Stomach (tissue), 8 donors: ENCODE measurements at regions not wholly inside any gene's neighbourhood (a gene's known extent, or its start where the extent isn't known, plus 50 kb on each side); places are given as distances from the start of the nearest gene placed in this dataset.

Experiments used
- DNase-seq, 2 donors: peaks; one replicate each; pipeline versions ENCODE4 v3.0.0 to v3.0.0-alpha.2; 2013 to 2019
- H3K27ac ChIP-seq, 5 donors: fragments of 200-600 bp in 4 of 5; sonication (generic) in 4 of 5; one replicate each; pipeline ENCODE4 v1.5.1; 2013 to 2019; ENCODE audit warnings: mild to moderate bottlenecking in 1 of 5, moderate library complexity in 1 of 5
- H3K27me3 ChIP-seq, 3 donors: fragments of 200-600 bp; sonication (generic); one replicate each; pipeline ENCODE4 v1.5.1; 2017 to 2019; ENCODE audit warnings: mixed run types in 1 of 3
- H3K36me3 ChIP-seq, 4 donors: fragments of 200-600 bp; sonication (generic); 1 replicate in 3 of 4; 2 replicates in 1 of 4; pipeline ENCODE4 v1.5.1; 2016 to 2019
- H3K4me1 ChIP-seq, 4 donors: fragments of 200-600 bp; sonication (generic); one replicate each; pipeline ENCODE4 v1.5.1; 2016 to 2019
- H3K4me3 ChIP-seq, 4 donors: fragments of 200-600 bp; sonication (generic) in 3 of 4; one replicate each; pipeline ENCODE4 v1.5.1; 2016 to 2019; ENCODE audit warnings: mild to moderate bottlenecking in 1 of 4
- H3K9me3 ChIP-seq, 4 donors: fragments of 200-600 bp; sonication (generic); one replicate each; pipeline ENCODE4 v1.5.1; 2016 to 2019
- CTCF ChIP-seq, 7 experiments: fragments of 450-650 bp in 4 of 7; fragments of 200-600 bp in 3 of 7; sonication (generic) in 3 of 7; IDR thresholded peaks; one replicate each; pipeline ENCODE4 v1.5.1; 2016 to 2019; ENCODE audit warnings: antibody characterized with exemption in 7 of 7, control low read depth in 2 of 7, mild to moderate bottlenecking in 1 of 7
- EP300 ChIP-seq: sonication (generic); formaldehyde crosslinking; IDR thresholded peaks from one replicate; pipeline ENCODE4 v1.6.1; 2017; ENCODE audit warnings: antibody characterized with exemption
- POLR2A ChIP-seq, 4 donors: fragments of 450-650 bp; IDR thresholded peaks; one replicate each; pipeline ENCODE4 v1.6.1; 2016; ENCODE audit warnings: antibody characterized with exemption in 4 of 4, control low read depth in 2 of 4, mild to moderate bottlenecking in 1 of 4, moderate library complexity in 1 of 4
- POLR2AphosphoS5 ChIP-seq, 3 donors: sonication (generic); formaldehyde crosslinking; IDR thresholded peaks; one replicate each; pipeline ENCODE4 v1.6.1; 2016; ENCODE audit warnings: antibody characterized with exemption in 3 of 3
- WGBS, 5 donors: extraction: QIAGEN DNeasy Blood & Tissue Kit in 3 of 5; methylation state at CpG; one replicate each; pipeline versions ENCODE4 v1.1.5 to v1.1.7; 2013 to 2018; 5-methylcytosine and 5-hydroxymethylcytosine counted together
- intact Hi-C: fragments of 100-400 bp; cut with DNase I; formaldehyde crosslinking; loops from one replicate; pipeline ENCODE4 v1.15.1; 2023; ENCODE audit warnings: low total_unique reads
- donor health status: healthy with polysubstance abuse.
- donor health status: Bipolar disorder and iron deficiency.
- donor health status: healthy.

DNA sequence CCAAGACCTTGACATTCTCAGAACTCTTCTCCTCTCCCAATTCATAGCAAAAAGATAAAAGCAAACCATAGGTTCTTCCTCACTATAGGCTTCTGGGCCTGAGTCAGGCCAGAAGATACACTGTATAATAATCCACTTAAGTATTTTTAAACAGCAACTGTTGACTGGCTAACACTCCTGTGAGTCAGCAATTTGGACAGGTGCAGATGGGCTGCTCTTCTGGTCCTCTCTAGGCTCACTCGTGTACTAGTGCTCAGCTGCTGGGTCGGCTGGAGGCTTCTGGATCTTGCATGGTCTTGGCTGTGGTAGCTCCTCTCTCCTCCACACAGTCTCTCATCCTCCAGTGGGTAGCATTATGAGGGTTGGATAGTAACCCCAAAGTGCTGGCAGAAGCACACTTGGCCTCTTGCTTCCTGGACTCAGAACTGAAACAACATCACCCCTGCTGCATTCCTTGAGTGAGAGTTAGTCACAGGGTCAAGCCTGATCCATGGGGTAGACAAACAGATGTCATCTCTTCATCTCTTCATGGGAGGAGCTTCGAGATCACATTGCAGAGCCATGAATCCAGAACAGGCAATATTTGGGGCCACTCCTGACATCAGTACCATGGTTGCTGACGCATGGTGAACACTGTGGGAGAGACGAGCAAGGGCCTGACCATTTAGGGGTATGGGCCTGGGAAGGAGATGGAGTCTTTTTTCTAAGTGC is 86.9 kb downstream of the C6orf118 start:
- no peak for DNase-seq
- WGBS, 5 donors: 78 to 90% (median 81%) methylated on average over 5 of the region's 5 CpGs
- intact Hi-C loops: no loop called here
- Histone ChIP-seq H3K36me3 (no peaks in the 10 kb centered on the region), H3K4me3 (no peak overlapping the region), H3K9me3 (no peaks in the 10 kb centered on the region), H3K4me1 (no peaks in the 10 kb centered on the region), H3K27ac (no peak overlapping the region), H3K27me3 (no peaks in the 10 kb centered on the region)
- TF ChIP-seq POLR2A (IDR thresholded peaks at IDR 0.05): no peak
- no peak for TF ChIP-seq POLR2AphosphoS5 (IDR thresholded peaks at IDR 0.05)
- no peak for TF ChIP-seq EP300
- TF ChIP-seq CTCF (IDR thresholded peaks at IDR 0.05): no peak

DNA sequence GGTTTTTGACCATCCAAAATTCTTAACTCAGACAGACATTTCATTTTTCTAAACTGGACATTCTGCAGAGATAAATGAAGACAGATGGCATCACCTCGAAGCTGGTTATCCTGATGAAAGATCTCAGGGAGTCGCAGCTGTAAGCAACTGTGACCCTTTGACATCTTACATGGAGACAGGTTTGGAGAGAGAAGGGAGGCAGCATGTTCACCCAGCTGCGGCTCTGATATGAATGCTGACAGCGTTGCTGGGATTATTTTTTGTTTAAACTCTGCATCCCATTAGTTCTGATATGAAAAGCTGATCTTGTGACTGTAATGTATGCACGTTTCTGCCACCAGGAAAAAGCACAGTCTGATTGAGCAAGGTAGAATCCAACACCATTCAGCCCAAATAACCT is 89.4 kb downstream of the C6orf118 start:
- Histone ChIP-seq H3K36me3 (no peaks in the 10 kb centered on the region), H3K4me1 (no peaks in the 10 kb centered on the region), H3K9me3 (no peaks in the 10 kb centered on the region), H3K4me3 (no peak overlapping the region), H3K27ac (no peak overlapping the region), H3K27me3 (no peaks in the 10 kb centered on the region)
- no peak for DNase-seq
- no peak for TF ChIP-seq EP300
- no peak for TF ChIP-seq CTCF (IDR thresholded peaks at IDR 0.05)
- TF ChIP-seq POLR2AphosphoS5 (IDR thresholded peaks at IDR 0.05): no peak
- TF ChIP-seq POLR2A (IDR thresholded peaks at IDR 0.05): no peak
- 11 to 31% (median 26%) methylated on average over 5 of the region's 5 CpGs for WGBS, 5 donors
- intact Hi-C loops: no loop called here

GRCh38 chr6:165219629-165220028 is 89.8 kb downstream of the C6orf118 start:
- Histone ChIP-seq H3K4me1 (no peaks in the 10 kb centered on the region), H3K27ac (no peak overlapping the region), H3K4me3 (no peak overlapping the region), H3K27me3 (no peaks in the 10 kb centered on the region), H3K36me3 (no peaks in the 10 kb centered on the region), H3K9me3 (peaks cover 0 to 3% (median 0%) of the 10 kb centered on the region in 4 donors)
- no peak for DNase-seq
- TF ChIP-seq EP300 (no peak), CTCF (IDR thresholded peaks at IDR 0.05) (no peak), POLR2AphosphoS5 (IDR thresholded peaks at IDR 0.05) (no peak), POLR2A (IDR thresholded peaks at IDR 0.05) (no peak)
- 56 to 61% (median 58%) methylated on average over 4 of the region's 4 CpGs for WGBS, 5 donors
- intact Hi-C loops: no loop called here

- DNase-seq: no peak
- no peak overlapping the region for H3K4me3 ChIP-seq
- no peaks in the 10 kb centered on the region for H3K27me3 ChIP-seq
- 48 to 69% (median 61%) methylated on average over 3 of the region's 3 CpGs for WGBS, 5 donors
- no peaks in the 10 kb centered on the region for H3K36me3 ChIP-seq
- TF ChIP-seq EP300 (no peak), POLR2A (IDR thresholded peaks at IDR 0.05) (no peak), POLR2AphosphoS5 (IDR thresholded peaks at IDR 0.05) (no peak), CTCF (IDR thresholded peaks at IDR 0.05) (no peak)
- no peaks in the 10 kb centered on the region for H3K4me1 ChIP-seq
- peaks cover 0 to 8% (median 0%) of the 10 kb centered on the region in 4 donors for H3K9me3 ChIP-seq
- intact Hi-C loops: no loop called here
- no peak overlapping the region for H3K27ac ChIP-seq
These were observed 90.6 kb downstream of the C6orf118 start for GRCh38 chr6:165218829-165219228.
